SJCRH30 (cell line): ENCODE measurements at regions not wholly inside any gene's neighbourhood (a gene's known extent, or its start where the extent isn't known, plus 50 kb on each side); places are given as distances from the start of the nearest gene placed in this dataset.
A peak's percentile ranks its signal among the peaks of the same experiment; 100 is the strongest.

Experiments used
- DNase-seq, 2 experiments: peaks; one replicate each; pipeline ENCODE4 v3.0.0-alpha.2; 2015 to 2020
- H3K27ac ChIP-seq: fragments of 250-450 bp; sonication (Bioruptor Pico); 2 replicates; pipeline ENCODE4 v1.5.1; 2020; ENCODE audit warnings: mild to moderate bottlenecking, moderate library complexity
- H3K27me3 ChIP-seq: fragments of 250-450 bp; sonication (Bioruptor Pico); 2 replicates; pipeline ENCODE4 v1.5.1; 2020; ENCODE audit warnings: mild to moderate bottlenecking, moderate library complexity
- H3K36me3 ChIP-seq: fragments of 250-450 bp; sonication (Bioruptor Pico); 2 replicates; pipeline ENCODE4 v1.5.1; 2020; ENCODE audit warnings: mild to moderate bottlenecking, moderate library complexity
- H3K4me1 ChIP-seq: fragments of 250-450 bp; sonication (Bioruptor Pico); 2 replicates; pipeline ENCODE4 v1.5.1; 2020; ENCODE audit warnings: mild to moderate bottlenecking, moderate library complexity
- H3K4me3 ChIP-seq: fragments of 250-450 bp; sonication (Bioruptor Pico); 2 replicates; pipeline ENCODE4 v1.5.1; 2020; ENCODE audit warnings: mild to moderate bottlenecking, moderate library complexity
- H3K9me3 ChIP-seq: fragments of 250-450 bp; sonication (Bioruptor Pico); replicated peaks from 2 replicates; pipeline ENCODE4 v1.5.1; 2020; ENCODE audit warnings: mild to moderate bottlenecking, moderate library complexity

DNA sequence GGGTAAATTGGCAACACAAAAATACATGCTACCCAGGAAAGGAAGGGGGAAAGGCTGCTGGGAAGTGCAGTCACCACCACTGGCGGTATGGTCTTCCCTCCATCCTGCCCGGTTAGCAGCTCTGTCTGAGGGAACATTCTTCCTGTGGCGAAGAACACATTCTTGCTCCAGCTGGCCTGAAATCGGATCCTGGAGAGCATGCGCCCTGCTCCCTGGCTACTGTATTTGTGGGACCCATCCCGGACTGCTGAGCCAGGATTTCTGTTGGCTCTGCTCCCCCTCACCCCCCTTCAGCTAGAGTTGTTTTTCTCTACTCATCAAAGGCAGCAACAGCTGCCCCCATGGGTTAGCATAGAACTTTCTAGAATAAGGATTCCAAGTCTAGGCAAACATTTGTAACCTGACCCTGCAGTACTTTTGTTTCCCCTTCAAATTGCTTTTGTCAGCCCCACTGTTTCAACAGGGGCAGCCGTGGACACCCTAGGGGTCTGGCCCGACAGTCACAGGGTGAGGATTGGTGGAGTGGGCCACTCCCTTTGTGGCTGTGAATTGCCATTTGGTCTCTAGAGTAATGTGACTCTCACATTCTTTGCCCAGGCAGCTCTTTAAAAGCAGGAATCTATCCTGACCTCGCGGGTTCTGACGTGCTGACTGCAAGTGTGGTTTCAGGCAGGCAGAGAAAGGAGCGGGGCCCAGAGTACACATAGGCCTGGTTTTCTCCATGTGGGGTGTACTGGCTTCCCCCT lies 157.7 kb downstream of the TOMM20 start:
- peak overlapping the region; percentile 95 for H3K27ac ChIP-seq
- no peaks in the 10 kb centered on the region for H3K27me3 ChIP-seq
- H3K9me3 ChIP-seq = no peaks in the 10 kb centered on the region
- DNase-seq = peak; percentile 96 to 98
- peak overlapping the region; percentile 49 for H3K4me3 ChIP-seq
- H3K36me3 ChIP-seq = no peaks in the 10 kb centered on the region
- peaks cover 38% of the 10 kb centered on the region for H3K4me1 ChIP-seq

DNA sequence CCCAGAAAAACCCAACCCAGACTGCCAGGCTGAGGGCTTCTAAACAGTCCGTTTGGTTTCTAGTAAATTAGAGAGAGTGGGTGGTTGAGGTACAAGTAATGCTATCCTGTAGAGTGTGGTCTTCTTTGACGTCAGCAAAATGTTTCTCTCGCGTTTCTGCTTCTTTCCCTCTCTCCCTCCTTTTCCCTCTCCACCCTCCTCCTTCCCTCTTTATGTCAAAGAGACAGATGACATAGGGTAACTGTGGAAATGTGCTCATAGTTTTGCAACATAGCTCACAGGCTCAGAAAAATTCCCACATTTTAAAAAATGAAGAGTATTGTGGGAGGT lies 158.3 kb downstream of the TOMM20 start:
- H3K9me3 ChIP-seq = no peaks in the 10 kb centered on the region
- H3K4me3 ChIP-seq = peak overlapping the region; percentile 49
- H3K27ac ChIP-seq = peak overlapping the region; percentile 95
- no peaks in the 10 kb centered on the region for H3K36me3 ChIP-seq
- peaks cover 34% of the 10 kb centered on the region for H3K4me1 ChIP-seq
- no peaks in the 10 kb centered on the region for H3K27me3 ChIP-seq
- peak; percentile 34 to 67 for DNase-seq

DNA sequence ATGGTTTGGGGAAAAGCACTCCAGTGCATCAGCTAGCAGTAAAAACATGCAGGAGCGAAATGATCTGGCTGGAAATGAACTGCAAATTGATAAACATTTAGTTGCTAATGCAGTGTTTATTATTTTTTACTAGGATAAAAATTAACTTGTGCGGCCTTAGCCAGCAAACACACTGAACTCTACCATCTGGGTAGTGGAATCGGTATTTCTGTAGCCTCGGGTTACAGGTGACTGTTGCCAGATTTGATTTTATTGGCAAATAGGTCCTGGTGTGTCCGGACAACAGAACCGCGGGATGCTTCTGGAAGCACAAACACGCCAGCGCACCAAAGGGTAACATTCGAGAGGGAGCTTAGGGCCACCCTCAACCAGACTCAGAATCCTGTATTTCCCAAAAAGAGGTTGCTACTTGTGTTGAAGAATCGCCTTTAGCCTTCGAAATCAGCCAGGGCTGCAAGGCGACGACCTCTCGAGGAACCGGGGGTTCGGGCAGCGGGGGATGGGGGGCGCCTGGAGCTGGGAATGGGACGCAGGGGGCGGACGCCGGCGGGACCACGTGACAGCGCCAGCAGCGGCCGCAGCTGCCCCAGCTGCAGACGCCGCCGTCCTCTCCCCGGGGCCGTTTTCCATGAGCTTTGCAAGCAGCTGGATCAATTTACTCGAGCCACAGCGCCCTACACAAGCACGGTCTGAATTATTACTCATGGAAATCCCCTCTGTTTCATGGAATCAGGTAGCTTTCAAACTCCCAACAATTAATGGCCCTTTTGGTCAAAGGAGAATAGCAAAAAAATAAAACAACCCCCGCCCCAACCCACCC lies 158.8 kb downstream of the TOMM20 start:
- Histone ChIP-seq H3K27me3 (no peaks in the 10 kb centered on the region), H3K27ac (peak overlapping the region; percentile 95), H3K4me1 (peaks cover 28% of the 10 kb centered on the region), H3K9me3 (no peaks in the 10 kb centered on the region), H3K36me3 (no peaks in the 10 kb centered on the region), H3K4me3 (peak overlapping the region; percentile 49)
- peak; percentile 94 for DNase-seq

DNA sequence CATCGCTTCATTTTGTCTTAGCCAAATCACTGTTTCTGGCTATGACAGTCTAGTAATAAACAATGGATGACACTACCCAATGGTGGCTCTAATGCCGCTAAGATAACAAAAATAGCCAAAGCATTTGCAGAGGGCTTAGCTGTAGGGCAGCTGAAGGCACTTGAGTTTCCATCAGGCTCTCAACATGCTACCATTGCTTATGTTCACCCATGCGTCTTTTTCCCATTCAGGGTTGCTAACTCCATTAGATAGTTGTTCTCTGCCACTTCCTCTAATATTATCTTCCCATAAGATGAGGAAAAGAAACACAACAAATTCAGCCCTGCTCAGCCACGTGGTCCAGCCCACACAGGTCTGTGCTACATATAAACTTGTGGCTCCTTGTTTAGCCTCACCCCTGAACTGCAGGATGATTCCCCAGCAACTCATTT lies 159.6 kb downstream of the TOMM20 start:
- Histone ChIP-seq H3K9me3 (no peaks in the 10 kb centered on the region), H3K4me1 (peaks cover 25% of the 10 kb centered on the region), H3K4me3 (no peak overlapping the region), H3K36me3 (no peaks in the 10 kb centered on the region), H3K27me3 (no peaks in the 10 kb centered on the region), H3K27ac (peak overlapping the region; percentile 95; the same call in 1 of the 2 replicates)
- DNase-seq = peak; percentile 31 to 57

DNA sequence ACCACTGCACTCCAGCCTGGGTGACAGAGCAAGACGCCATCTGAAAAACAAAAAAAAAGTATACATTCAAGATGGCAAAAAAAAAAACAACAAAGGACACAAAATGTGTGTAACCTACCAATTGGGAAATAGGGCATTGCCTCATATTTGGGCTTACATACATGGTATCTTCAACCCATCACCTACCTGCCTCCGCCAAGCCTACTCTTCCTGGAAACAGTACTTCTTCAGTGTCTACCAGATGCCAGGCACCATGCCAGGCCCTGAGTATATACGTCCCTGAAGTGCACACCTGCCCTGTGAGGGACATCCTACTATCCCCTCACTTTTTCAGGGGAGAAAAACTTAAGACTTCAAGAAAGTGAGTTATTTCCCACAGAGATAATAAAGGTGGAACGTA lies 160.2 kb downstream of the TOMM20 start:
- peaks cover 28% of the 10 kb centered on the region for H3K4me1 ChIP-seq
- no peak overlapping the region for H3K27ac ChIP-seq
- no peaks in the 10 kb centered on the region for H3K9me3 ChIP-seq
- no peaks in the 10 kb centered on the region for H3K36me3 ChIP-seq
- no peak for DNase-seq
- no peak overlapping the region for H3K4me3 ChIP-seq
- no peaks in the 10 kb centered on the region for H3K27me3 ChIP-seq

DNA sequence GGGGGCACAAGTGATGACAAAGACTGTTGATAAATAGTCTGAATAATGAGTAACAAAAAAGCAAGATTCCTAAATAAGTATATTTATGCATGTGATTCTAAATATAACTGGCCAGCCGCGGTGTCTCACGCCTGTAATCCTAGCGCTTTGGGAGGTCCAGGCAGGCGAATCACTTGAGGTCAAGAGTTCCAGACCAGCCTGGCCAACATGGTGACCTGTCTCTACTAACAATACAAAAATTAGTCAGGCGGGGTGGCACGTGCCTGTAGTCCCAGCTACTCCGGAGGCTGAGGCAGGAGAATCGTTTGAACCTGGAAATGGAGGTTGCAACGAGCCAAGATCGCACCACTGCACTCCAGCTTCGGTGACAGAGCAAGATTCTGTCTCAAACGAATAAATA lies 161.5 kb downstream of the TOMM20 start:
- DNase-seq = no peak
- Histone ChIP-seq H3K4me1 (peaks cover 34% of the 10 kb centered on the region), H3K36me3 (no peaks in the 10 kb centered on the region)

DNA sequence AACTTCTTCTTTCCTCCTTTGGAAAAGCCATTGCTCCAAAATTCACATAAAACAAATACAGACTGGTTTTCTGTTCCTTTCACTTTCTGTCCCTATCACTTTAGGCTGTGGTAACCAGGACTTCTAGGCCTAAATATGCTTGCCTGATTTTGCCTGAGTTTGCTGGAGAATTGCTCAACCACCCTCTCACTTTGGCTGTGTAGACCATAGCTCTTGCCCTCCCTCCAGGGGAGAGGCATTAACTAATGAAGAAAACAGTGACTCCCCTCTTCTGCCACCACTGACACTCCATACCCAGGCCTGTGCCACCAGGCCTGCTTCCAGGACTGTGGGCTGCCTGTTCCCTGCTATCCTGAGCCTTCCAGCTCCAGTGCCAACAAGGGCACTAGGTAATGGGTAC lies 163.5 kb downstream of the TOMM20 start:
- Histone ChIP-seq H3K27me3 (no peaks in the 10 kb centered on the region), H3K4me1 (peaks cover 27% of the 10 kb centered on the region), H3K9me3 (no peaks in the 10 kb centered on the region), H3K36me3 (no peaks in the 10 kb centered on the region), H3K27ac (no peak overlapping the region), H3K4me3 (no peak overlapping the region)
- no peak for DNase-seq

More for the DNA sequence above, 161.5 kb downstream of the TOMM20 start:
- Histone ChIP-seq H3K27ac (no peak overlapping the region), H3K9me3 (no peaks in the 10 kb centered on the region), H3K27me3 (no peaks in the 10 kb centered on the region), H3K4me3 (no peak overlapping the region)

DNA sequence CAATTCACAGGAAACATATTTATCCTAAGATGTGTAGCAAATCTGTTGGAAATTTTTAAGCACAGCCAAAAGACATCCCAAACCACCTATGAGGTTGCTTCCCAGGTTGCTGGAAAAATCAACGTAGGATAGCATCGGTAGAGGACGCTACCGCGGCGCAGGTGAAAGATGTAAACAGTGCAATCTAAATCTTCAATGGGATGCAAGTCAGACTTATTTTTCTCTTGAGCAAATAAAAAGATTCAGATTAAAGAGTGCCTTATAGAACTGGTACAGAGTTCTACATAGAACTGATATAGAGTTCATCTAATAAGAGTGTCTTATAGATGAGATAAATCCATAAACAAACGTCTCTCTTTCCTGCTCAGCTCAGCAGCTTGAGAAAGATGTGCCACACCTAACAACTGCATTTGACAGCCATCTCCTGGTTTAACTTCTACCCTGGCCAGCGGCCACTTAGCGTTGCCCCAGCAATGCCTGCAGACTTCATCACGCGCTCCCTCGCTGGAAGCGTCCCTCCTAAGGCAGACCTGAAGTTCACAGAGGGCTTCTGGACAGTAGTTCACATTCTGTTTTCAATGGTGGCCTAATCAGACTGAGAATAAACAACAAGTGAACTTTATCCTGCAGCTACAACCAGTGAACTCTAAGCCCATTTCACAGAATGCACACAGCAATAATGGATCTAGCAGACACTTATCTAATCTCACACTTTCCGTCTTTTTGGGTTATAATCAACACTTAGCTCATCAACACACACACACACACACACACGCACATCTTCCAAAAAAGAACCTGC lies 164.5 kb downstream of the TOMM20 start:
- peak overlapping the region; percentile 87 for H3K27ac ChIP-seq
- H3K36me3 ChIP-seq = no peaks in the 10 kb centered on the region
- DNase-seq = no peak
- peak overlapping the region; percentile 57 for H3K4me3 ChIP-seq
- no peaks in the 10 kb centered on the region for H3K9me3 ChIP-seq
- no peaks in the 10 kb centered on the region for H3K27me3 ChIP-seq
- H3K4me1 ChIP-seq = peaks cover 21% of the 10 kb centered on the region

DNA sequence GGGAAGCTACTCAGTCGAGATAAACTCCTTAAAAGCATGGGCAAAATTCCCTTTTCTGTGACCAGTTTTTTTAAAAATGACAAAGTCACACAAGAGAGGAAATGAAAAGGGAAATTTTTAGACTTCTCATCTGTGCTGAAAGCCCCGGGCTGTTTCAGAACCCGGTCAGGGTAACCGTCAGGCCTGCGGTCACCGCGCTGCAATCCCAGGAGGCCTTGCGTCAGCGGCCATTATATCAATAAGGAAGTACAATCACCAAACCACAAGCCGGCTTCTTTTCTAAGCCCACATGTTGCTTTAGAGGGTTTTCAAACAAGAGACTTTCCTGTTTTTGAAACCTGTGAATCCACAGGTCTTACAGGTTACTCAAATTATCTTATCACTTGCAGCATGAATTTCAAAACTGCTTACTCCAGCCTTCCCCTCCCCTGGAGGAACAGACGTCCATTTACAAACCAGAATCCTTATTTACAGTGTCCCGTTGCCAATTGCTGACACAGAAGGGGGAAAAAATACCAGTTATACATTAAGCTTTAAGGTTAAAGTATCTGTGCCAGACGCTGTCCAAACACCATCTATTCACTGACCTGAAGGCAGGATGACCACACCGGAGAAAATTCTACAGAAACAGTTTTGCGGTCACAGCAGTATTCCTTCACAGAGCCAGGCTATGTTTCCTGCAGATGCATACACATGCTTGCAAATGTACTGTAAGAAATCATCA lies 165.3 kb downstream of the TOMM20 start:
- no peaks in the 10 kb centered on the region for H3K36me3 ChIP-seq
- peak overlapping the region; percentile 57 for H3K4me3 ChIP-seq
- H3K27ac ChIP-seq = peak overlapping the region; percentile 87
- H3K4me1 ChIP-seq = peaks cover 16% of the 10 kb centered on the region
- peak; percentile 85 to 87 for DNase-seq
- H3K9me3 ChIP-seq = no peaks in the 10 kb centered on the region
- H3K27me3 ChIP-seq = no peaks in the 10 kb centered on the region

DNA sequence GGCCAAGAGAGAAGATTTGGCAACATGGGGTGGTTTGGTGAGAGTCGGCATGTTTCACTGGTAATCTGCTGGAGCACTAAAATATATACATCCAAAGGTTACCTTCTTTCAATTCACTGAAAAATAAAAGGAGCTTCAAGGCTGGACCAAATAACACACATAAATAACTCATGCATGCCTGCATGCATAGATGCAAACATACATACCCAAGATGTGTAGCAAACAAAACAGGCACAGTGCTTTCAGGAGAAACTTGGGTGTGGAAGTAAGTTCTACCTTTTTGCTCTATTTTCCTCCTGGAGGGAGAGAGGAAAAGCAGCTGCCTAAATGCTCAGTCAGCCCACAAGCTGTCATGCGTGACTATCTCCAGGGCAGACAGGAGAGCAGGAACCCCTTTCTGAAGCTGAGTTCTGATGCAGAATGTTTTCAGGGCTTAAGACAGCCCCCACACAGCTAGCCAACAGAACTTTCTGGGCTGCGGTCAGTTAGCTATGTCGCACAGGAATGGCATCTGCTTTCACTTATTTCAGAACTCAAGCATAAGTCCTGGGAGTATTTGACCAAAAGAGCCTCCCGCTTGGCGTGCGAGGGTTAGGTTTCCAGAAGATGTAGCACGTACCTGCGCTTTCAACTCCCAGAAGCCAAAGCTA lies 166.2 kb downstream of the TOMM20 start:
- peak overlapping the region; percentile 57 for H3K4me3 ChIP-seq
- peak overlapping the region; percentile 87 for H3K27ac ChIP-seq
- DNase-seq = peak; percentile 81 to 88
- no peaks in the 10 kb centered on the region for H3K36me3 ChIP-seq
- peaks cover 25% of the 10 kb centered on the region for H3K4me1 ChIP-seq
- no peaks in the 10 kb centered on the region for H3K9me3 ChIP-seq
- H3K27me3 ChIP-seq = no peaks in the 10 kb centered on the region

DNA sequence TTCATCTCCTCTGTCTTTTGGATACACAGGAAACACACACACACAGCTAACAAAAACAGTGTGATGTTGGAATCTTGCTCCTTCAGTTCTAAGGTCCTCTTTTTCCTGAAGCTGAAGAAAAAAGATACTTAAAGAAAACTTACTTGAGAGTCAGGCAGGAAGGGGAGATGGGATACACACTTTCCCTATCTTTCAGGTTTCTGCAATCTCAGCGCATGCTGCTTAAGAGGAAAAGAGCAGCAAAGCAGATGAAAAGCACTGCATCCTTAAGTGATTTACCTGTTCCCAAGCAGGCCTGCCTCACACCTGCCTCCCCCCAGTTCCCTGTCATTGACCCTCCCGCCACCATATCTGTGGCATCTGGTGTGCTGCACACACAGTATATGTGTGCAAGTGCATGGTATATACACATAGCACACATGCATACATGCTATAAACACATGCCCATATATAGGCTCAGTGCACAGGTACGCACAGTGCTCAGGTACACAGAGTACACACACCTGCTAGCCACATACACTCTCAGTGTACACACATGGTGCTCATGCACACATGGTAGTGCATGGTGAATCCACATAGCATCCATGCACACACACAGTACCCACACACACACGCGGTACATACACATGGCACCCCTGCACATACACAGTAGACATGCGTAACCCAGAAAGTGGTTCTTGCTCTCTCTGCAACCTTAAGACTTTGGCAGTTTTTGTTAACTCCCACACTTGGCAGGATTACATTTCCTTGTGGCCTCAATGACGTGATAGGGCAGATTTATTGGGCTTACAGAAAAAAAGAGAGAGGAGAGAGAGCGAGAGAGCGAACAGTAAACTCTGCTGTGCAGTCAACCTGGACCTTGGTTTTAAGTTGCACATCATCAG lies 166.9 kb downstream of the TOMM20 start:
- peak overlapping the region; percentile 87 for H3K27ac ChIP-seq
- peak in 1 of 2 experiments; percentile 45 for DNase-seq
- H3K9me3 ChIP-seq = no peaks in the 10 kb centered on the region
- peaks cover 31% of the 10 kb centered on the region for H3K4me1 ChIP-seq
- H3K36me3 ChIP-seq = no peaks in the 10 kb centered on the region
- no peaks in the 10 kb centered on the region for H3K27me3 ChIP-seq
- no peak overlapping the region for H3K4me3 ChIP-seq

DNA sequence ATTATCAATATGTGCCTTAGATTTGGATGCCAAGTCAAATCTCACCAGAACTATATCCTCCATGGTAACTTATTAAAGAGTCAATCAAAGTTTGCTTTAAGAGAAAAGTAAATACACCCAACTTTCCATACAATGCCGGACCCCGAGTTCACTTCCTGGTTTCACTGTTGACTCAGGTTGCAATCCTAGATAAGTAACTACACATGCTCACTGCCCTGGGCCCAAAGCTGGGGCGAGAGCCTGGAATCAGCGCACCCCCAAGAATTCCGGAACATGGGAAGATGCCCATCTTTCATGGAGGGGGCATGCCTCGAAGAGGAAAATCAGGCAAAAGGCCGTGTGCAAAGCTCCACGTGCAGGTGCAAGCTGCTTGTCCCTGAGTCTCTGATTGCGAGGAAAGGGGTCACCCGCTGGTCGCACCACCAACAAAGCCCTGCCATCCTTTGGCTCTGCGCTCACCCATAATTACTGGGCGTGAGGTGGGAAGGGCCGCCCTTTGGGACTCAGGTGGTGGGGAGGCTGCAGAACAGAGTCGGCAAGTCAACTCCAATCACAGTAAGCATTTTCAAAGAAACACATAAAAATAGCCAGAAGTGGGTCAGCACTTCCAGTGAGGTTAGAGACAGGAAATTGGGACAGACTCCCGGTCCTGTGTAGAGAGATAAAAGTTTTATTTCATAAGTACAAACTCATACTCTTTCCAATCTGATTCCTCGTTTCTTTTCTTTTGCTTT lies 167.7 kb downstream of the TOMM20 start:
- H3K27me3 ChIP-seq = no peaks in the 10 kb centered on the region
- peaks cover 40% of the 10 kb centered on the region for H3K4me1 ChIP-seq
- DNase-seq = no peak
- no peaks in the 10 kb centered on the region for H3K9me3 ChIP-seq
- H3K27ac ChIP-seq = no peak overlapping the region
- H3K36me3 ChIP-seq = no peaks in the 10 kb centered on the region
- no peak overlapping the region for H3K4me3 ChIP-seq
